Endothelial cell of umbilical vein (primary cell): ENCODE measurements at regions not wholly inside any gene's neighbourhood (a gene's known extent, or its start where the extent isn't known, plus 50 kb on each side); places are given as distances from the start of the nearest gene placed in this dataset.

Experiments used
- BruUV-seq: library from RNA; stranded (reverse); fragments of 400-500 nt; replicated peaks from 2 replicates; lab custom pipeline; 2021; lab: Mats Ljungman, UMichigan
- CTCF ChIA-PET: fragments of 300-600, 350-600 bp; sonication (Branson Sonifier 250); formaldehyde crosslinking; loops from one replicate; lab custom pipeline; 2021; ENCODE audit warnings: antibody characterized with exemption, inconsistent platforms; lab: Charles Lee
- POLR2A ChIA-PET: fragments of 300-600, 350-600 bp; sonication (Branson Sonifier 250); formaldehyde crosslinking; loops from one replicate; lab custom pipeline; 2021; ENCODE audit warnings: antibody characterized with exemption, inconsistent platforms; lab: Charles Lee
- DNase-seq: peaks from one replicate; pipeline ENCODE4 v3.0.0-alpha.2; 2011; ENCODE audit warnings: low read depth, low spot score
- FAIRE-seq: peaks from 2 replicates; lab custom pipeline; 2011; peaks lifted over from hg19 to GRCh38; lab: Jason Lieb, UNC
- H2AFZ ChIP-seq: 2 replicates; pipeline ENCODE4 v1.6.0; 2012; ENCODE audit warnings: low read depth, low read length, control low read depth, inconsistent platforms
- H3K27ac ChIP-seq: 2 replicates; pipeline ENCODE4 v1.5.1; 2011; ENCODE audit warnings: low read depth, mild to moderate bottlenecking, control low read depth, low read length, moderate library complexity; ENCODE audit not compliant: insufficient read depth
- H3K27me3 ChIP-seq, 2 experiments: 2 replicates each; pipeline versions ENCODE4 v1.6.0 to v1.6.1; 2011; ENCODE audit warnings: low read length in 2 of 2, mixed read lengths in 1 of 2; ENCODE audit not compliant: control insufficient read depth in 2 of 2, insufficient read depth in 2 of 2
- H3K36me3 ChIP-seq, 2 experiments: 2 replicates in 1 of 2; 3 replicates in 1 of 2; pipeline ENCODE4 v1.5.1; 2011; ENCODE audit warnings: low read length in 2 of 2, mild to moderate bottlenecking in 1 of 2, moderate library complexity in 1 of 2; ENCODE audit not compliant: control insufficient read depth in 2 of 2, insufficient read depth in 2 of 2; ENCODE audit errors: extremely low read depth in 1 of 2
- H3K4me1 ChIP-seq: 3 replicates; pipeline ENCODE4 v1.5.1; 2011; ENCODE audit warnings: mild to moderate bottlenecking, low read length; ENCODE audit not compliant: control insufficient read depth, insufficient read depth; ENCODE audit errors: extremely low read depth
- H3K4me2 ChIP-seq: 2 replicates; pipeline ENCODE4 v1.6.1; 2011; ENCODE audit warnings: low read length, control low read depth, mixed read lengths; ENCODE audit not compliant: insufficient read depth
- H3K4me3 ChIP-seq, 3 experiments: fragments of 200-600 bp in 1 of 3; sonication (generic), shearing (Covaris generic) in 1 of 3; replicated peaks in 1 of 3; 2 replicates each; pipeline ENCODE4 v1.5.1; 2011 to 2016; ENCODE audit warnings: control low read depth in 3 of 3, low read length in 3 of 3, mild to moderate bottlenecking in 2 of 3, inconsistent platforms in 1 of 3, low read depth in 1 of 3, moderate library complexity in 1 of 3; ENCODE audit not compliant: insufficient read depth in 1 of 3
- H3K79me2 ChIP-seq: 2 replicates; pipeline ENCODE4 v1.6.0; 2012; ENCODE audit warnings: low read length, inconsistent platforms; ENCODE audit not compliant: control insufficient read depth, insufficient read depth
- H3K9ac ChIP-seq: replicated peaks from 2 replicates; pipeline ENCODE3; 2011; ENCODE audit warnings: low read length, control low read depth; ENCODE audit not compliant: insufficient read depth; ENCODE audit errors: extremely low read depth
- H3K9me1 ChIP-seq: replicated peaks from 3 replicates; pipeline ENCODE4 v1.6.0; 2011; ENCODE audit warnings: mild to moderate bottlenecking, low read length; ENCODE audit not compliant: control insufficient read depth, insufficient read depth; ENCODE audit errors: extremely low read depth
- H3K9me3 ChIP-seq: replicated peaks from 2 replicates; pipeline ENCODE4 v1.5.1; 2012; ENCODE audit warnings: low read length, inconsistent platforms; ENCODE audit not compliant: control insufficient read depth, insufficient read depth
- H4K20me1 ChIP-seq: replicated peaks from 2 replicates; pipeline ENCODE3; 2011; ENCODE audit warnings: mild to moderate bottlenecking, low read length; ENCODE audit not compliant: control insufficient read depth, insufficient read depth; ENCODE audit errors: extremely low read depth
- CTCF ChIP-seq, 2 donors: IDR thresholded peaks; 1 replicate in 1 of 2; 2 replicates in 1 of 2; pipeline ENCODE4 v1.5.1; 2011; ENCODE audit warnings: low read length in 2 of 2, mild to moderate bottlenecking in 2 of 2, moderate library complexity in 2 of 2, control low read depth in 1 of 2, inconsistent platforms in 1 of 2, low read depth in 1 of 2; ENCODE audit not compliant: insufficient read depth in 1 of 2; ENCODE audit errors: extremely low read depth in 1 of 2
- EZH2 ChIP-seq: IDR thresholded peaks from 2 replicates; pipeline ENCODE4 v1.6.1; 2012; ENCODE audit warnings: borderline replicate concordance, low read depth, mild to moderate bottlenecking, moderate library complexity, low read length, inconsistent platforms; ENCODE audit not compliant: severe bottlenecking
- FOS ChIP-seq: IDR thresholded peaks from 2 replicates; pipeline ENCODE4 v1.6.1; 2011; ENCODE audit warnings: mild to moderate bottlenecking, low read length, moderate library complexity, borderline replicate concordance; ENCODE audit not compliant: insufficient read depth
- GATA2 ChIP-seq: IDR thresholded peaks from 2 replicates; pipeline ENCODE4 v1.7.0; 2011; ENCODE audit warnings: low read depth, mild to moderate bottlenecking, moderate library complexity, mixed read lengths, low read length; ENCODE audit not compliant: insufficient read length, insufficient read depth
- JUN ChIP-seq: IDR thresholded peaks from 2 replicates; pipeline ENCODE4 v1.6.1; 2011; ENCODE audit warnings: borderline replicate concordance, low read depth; ENCODE audit not compliant: insufficient read length, insufficient read depth
- MAX ChIP-seq: IDR thresholded peaks from 2 replicates; pipeline ENCODE4 v1.6.1; 2011; ENCODE audit not compliant: insufficient read depth, insufficient read length
- MYC ChIP-seq: IDR thresholded peaks from one replicate; pipeline ENCODE4 v1.6.1; 2011; ENCODE audit warnings: mild to moderate bottlenecking, low read depth, low read length
- POLR2A ChIP-seq: IDR thresholded peaks from 2 replicates; pipeline ENCODE4 v1.6.1; 2012; ENCODE audit warnings: low read depth, mild to moderate bottlenecking, control low read depth, low read length
- POLR2AphosphoS5 ChIP-seq: IDR thresholded peaks from 2 replicates; pipeline ENCODE4 v1.6.1; 2012; ENCODE audit warnings: low read depth, mild to moderate bottlenecking, control low read depth, low read length, moderate library complexity; ENCODE audit not compliant: insufficient read depth
- dilution Hi-C: fragments of 300-500 bp; cut with MboI; formaldehyde crosslinking; loops from one replicate; pipeline ENCODE4 v1.15.0; 2019; ENCODE audit warnings: low sequenced_read_pairs; ENCODE audit not compliant: extremely low pct_ligation_motif_present
- intact Hi-C: fragments of 100-400 bp; cut with micrococcal nuclease; formaldehyde crosslinking; loops from one replicate; pipeline ENCODE4 v1.10.0; 2022

- intact Hi-C loops (no loop called here), dilution Hi-C loops (no loop called here)
- no peaks in the 10 kb centered on the region for H3K9me3 ChIP-seq
- DNase-seq (no peak), FAIRE-seq (no peak)
- H4K20me1 ChIP-seq: no peaks in the 10 kb centered on the region
- no peak overlapping the region for H2AFZ ChIP-seq
- H3K4me1 ChIP-seq: no peaks in the 10 kb centered on the region
- H3K36me3 ChIP-seq: no peaks in the 10 kb centered on the region
- no peak overlapping the region for H3K4me3 ChIP-seq
- ChIA-PET POLR2A (no interaction called here), CTCF (no interaction called here)
- BruUV-seq: no TSS peak
- H3K4me2 ChIP-seq: no peak overlapping the region
- H3K27me3 ChIP-seq: peaks cover 3 to 7% of the 10 kb centered on the region in 2 experiments
- H3K27ac ChIP-seq: no peak overlapping the region
- TF ChIP-seq CTCF (IDR thresholded peaks at IDR 0.05; ENCODE audit: extremely low read depth in 1 of 2, insufficient read depth in 1 of 2, low read depth in 1 of 2, low read length in 2 of 2) (no peak), JUN (no peak), MAX (no peak), POLR2AphosphoS5 (no peak), EZH2 (no peak), FOS (no peak), MYC (no peak), POLR2A (no peak), GATA2 (no peak)
- H3K79me2 ChIP-seq: no peaks in the 10 kb centered on the region
- no peaks in the 10 kb centered on the region for H3K9me1 ChIP-seq
- H3K9ac ChIP-seq: no peak overlapping the region
Observed at GRCh38 chr12:69151254-69151764, 88.1 kb upstream of the CPSF6 start.
